HEK293T (cell line): ENCODE measurements at regions not wholly inside any gene's neighbourhood (a gene's known extent, or its start where the extent isn't known, plus 50 kb on each side); places are given as distances from the start of the nearest gene placed in this dataset.

ENCODE experiments used
- ARNT ChIP-seq: fragments of 450-650 bp; IDR thresholded peaks from 2 replicates; pipeline ENCODE4 v1.6.1; 2017; ENCODE audit warnings: mild to moderate bottlenecking
- CTBP1 ChIP-seq: fragments of 450-650 bp; IDR thresholded peaks from 2 replicates; pipeline ENCODE4 v1.6.1; 2016; ENCODE audit warnings: borderline replicate concordance
- ELF4 ChIP-seq: fragments of 450-650 bp; IDR thresholded peaks from 2 replicates; pipeline ENCODE4 v1.6.1; 2017; ENCODE audit warnings: antibody characterized with exemption
- FOXK2 ChIP-seq: fragments of 450-650 bp; IDR thresholded peaks from 2 replicates; pipeline ENCODE4 v1.6.1; 2016; ENCODE audit warnings: mild to moderate bottlenecking
- FOXM1 ChIP-seq: fragments of 450-650 bp; IDR thresholded peaks from 2 replicates; pipeline ENCODE4 v1.6.1; 2017; ENCODE audit warnings: mild to moderate bottlenecking, borderline replicate concordance
- L3MBTL2 ChIP-seq: fragments of 450-650 bp; conservative IDR thresholded peaks from 2 replicates; pipeline ENCODE4 v1.6.1; 2016; ENCODE audit warnings: mild to moderate bottlenecking
- LEF1 ChIP-seq: fragments of 450-650 bp; IDR thresholded peaks from 2 replicates; pipeline ENCODE4 v1.6.1; 2017; ENCODE audit warnings: mild to moderate bottlenecking, borderline replicate concordance
- NFRKB ChIP-seq: fragments of 450-650 bp; IDR thresholded peaks from 2 replicates; pipeline ENCODE4 v1.6.1; 2016; ENCODE audit warnings: mild to moderate bottlenecking, moderate library complexity
- PKNOX1 ChIP-seq: fragments of 450-650 bp; IDR thresholded peaks from 2 replicates; pipeline ENCODE4 v1.6.1; 2016
- SP1 ChIP-seq: fragments of 450-650 bp; IDR thresholded peaks from 2 replicates; pipeline ENCODE4 v1.6.1; 2017
- SUZ12 ChIP-seq: fragments of 450-650 bp; IDR thresholded peaks from 2 replicates; pipeline ENCODE4 v1.6.1; 2016; ENCODE audit warnings: mild to moderate bottlenecking
- TARDBP ChIP-seq: fragments of 450-650 bp; IDR thresholded peaks from 2 replicates; pipeline ENCODE4 v1.6.1; 2016
- ZNF384 ChIP-seq: fragments of 450-650 bp; IDR thresholded peaks from 2 replicates; pipeline ENCODE4 v1.6.1; 2016

GRCh38 chr5:120052916-120053828, 410.9 kb upstream of the PRR16 start:
- TF ChIP-seq PKNOX1 = no peak
- TF ChIP-seq ELF4 = no peak
- no peak for TF ChIP-seq SUZ12
- no peak for TF ChIP-seq FOXM1
- TF ChIP-seq CTBP1 = no peak
- no peak for TF ChIP-seq FOXK2
- TF ChIP-seq TARDBP = no peak
- TF ChIP-seq SP1 = no peak
- TF ChIP-seq ARNT = no peak
- no peak for TF ChIP-seq NFRKB
- no peak for TF ChIP-seq LEF1
- no peak for TF ChIP-seq ZNF384
- no peak for TF ChIP-seq L3MBTL2
